ENCODE measurements at regions not wholly inside any gene's neighbourhood (a gene's known extent, or its start where the extent isn't known, plus 50 kb on each side); places are given as distances from the start of the nearest gene placed in this dataset.

DNA sequence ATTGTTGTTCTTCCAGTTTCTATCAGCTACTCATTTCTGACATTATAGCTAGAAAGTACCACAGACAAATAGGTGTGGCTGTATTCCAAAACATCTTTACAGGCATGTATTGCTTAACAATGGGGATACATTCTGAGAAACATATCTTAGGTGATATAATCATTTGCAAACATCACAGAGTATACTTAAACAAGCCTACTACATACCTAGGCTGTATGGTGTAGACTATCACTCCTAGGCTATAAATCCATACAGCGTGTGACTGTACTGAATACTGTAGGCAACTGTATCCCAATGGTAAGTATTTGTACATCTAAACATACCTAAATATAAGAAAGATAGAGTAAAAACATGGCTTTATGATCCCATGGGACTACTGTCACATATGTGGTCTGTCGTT lies 231.8 kb downstream of the ETS1 start:
- TF ChIP-seq POLR2A (IDR thresholded peaks at IDR 0.05), result no peak
- TF ChIP-seq, protein P1, sequence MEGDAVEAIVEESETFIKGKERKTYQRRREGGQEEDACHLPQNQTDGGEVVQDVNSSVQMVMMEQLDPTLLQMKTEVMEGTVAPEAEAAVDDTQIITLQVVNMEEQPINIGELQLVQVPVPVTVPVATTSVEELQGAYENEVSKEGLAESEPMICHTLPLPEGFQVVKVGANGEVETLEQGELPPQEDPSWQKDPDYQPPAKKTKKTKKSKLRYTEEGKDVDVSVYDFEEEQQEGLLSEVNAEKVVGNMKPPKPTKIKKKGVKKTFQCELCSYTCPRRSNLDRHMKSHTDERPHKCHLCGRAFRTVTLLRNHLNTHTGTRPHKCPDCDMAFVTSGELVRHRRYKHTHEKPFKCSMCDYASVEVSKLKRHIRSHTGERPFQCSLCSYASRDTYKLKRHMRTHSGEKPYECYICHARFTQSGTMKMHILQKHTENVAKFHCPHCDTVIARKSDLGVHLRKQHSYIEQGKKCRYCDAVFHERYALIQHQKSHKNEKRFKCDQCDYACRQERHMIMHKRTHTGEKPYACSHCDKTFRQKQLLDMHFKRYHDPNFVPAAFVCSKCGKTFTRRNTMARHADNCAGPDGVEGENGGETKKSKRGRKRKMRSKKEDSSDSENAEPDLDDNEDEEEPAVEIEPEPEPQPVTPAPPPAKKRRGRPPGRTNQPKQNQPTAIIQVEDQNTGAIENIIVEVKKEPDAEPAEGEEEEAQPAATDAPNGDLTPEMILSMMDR (IDR thresholded peaks at IDR 0.05), result no peak

Measured in body of pancreas (tissue), 4 donors.